Urinary bladder (tissue), 3 donors: ENCODE measurements at regions not wholly inside any gene's neighbourhood (a gene's known extent, or its start where the extent isn't known, plus 50 kb on each side); places are given as distances from the start of the nearest gene placed in this dataset.

Experiments
- DNase-seq: peaks from one replicate; pipeline ENCODE4 v3.0.0-alpha.2; 2015; ENCODE audit errors: extremely low spot score
- H3K27ac ChIP-seq: one replicate; pipeline ENCODE4 v1.5.1; 2013; ENCODE audit warnings: low read depth, mild to moderate bottlenecking, moderate library complexity
- H3K36me3 ChIP-seq: one replicate; pipeline ENCODE4 v1.6.1; 2013; ENCODE audit warnings: mild to moderate bottlenecking, moderate library complexity; ENCODE audit not compliant: insufficient read depth
- H3K4me1 ChIP-seq: one replicate; pipeline ENCODE4 v1.6.1; 2013; ENCODE audit warnings: mild to moderate bottlenecking, moderate library complexity; ENCODE audit not compliant: insufficient read depth
- H3K4me3 ChIP-seq: one replicate; pipeline ENCODE4 v1.5.1; 2013; ENCODE audit warnings: low read depth, low read length
- WGBS: extraction: QIAGEN DNeasy Blood & Tissue Kit; methylation state at CpG from one replicate; pipeline ENCODE4 v1.1.7; 2013; 5-methylcytosine and 5-hydroxymethylcytosine counted together
- donor health status: healthy with polysubstance abuse.
- donor health status: healthy.

- Histone ChIP-seq H3K4me1 (no peaks in the 10 kb centered on the region), H3K36me3 (no peaks in the 10 kb centered on the region), H3K4me3 (no peak overlapping the region), H3K27ac (no peak overlapping the region)
- 87% methylated on average over 10 of the region's 10 CpGs for WGBS
- no peak for DNase-seq
These were observed 57.4 kb upstream of the NCOR2 start for GRCh38 chr12:124624823-124625222.

GRCh38 chr12:124623344-124624035 is 56.1 kb upstream of the NCOR2 start:
- no peak overlapping the region for H3K27ac ChIP-seq
- H3K4me1 ChIP-seq: no peaks in the 10 kb centered on the region
- WGBS: 94% methylated on average over 14 of the region's 14 CpGs
- H3K36me3 ChIP-seq: no peaks in the 10 kb centered on the region
- no peak overlapping the region for H3K4me3 ChIP-seq
- DNase-seq: no peak

GRCh38 chr12:124622764-124623163 is 55.4 kb upstream of the NCOR2 start:
- H3K4me3 ChIP-seq: no peak overlapping the region
- 80% methylated on average over 10 of the region's 10 CpGs for WGBS

GRCh38 chr12:124622331-124622730 is 54.9 kb upstream of the NCOR2 start:
- H3K4me1 ChIP-seq: no peaks in the 10 kb centered on the region

More at GRCh38 chr12:124622764-124623163, 55.4 kb upstream of the NCOR2 start:
- Histone ChIP-seq H3K4me1 (no peaks in the 10 kb centered on the region), H3K36me3 (no peaks in the 10 kb centered on the region), H3K27ac (no peak overlapping the region)
- DNase-seq: no peak

GRCh38 chr12:124621296-124621660 is 53.9 kb upstream of the NCOR2 start:
- Histone ChIP-seq H3K27ac (no peak overlapping the region), H3K36me3 (no peaks in the 10 kb centered on the region), H3K4me3 (no peak overlapping the region), H3K4me1 (no peaks in the 10 kb centered on the region)
- peak; percentile 41 for DNase-seq
- 21% methylated on average over 11 of the region's 11 CpGs for WGBS

More at GRCh38 chr12:124622331-124622730, 54.9 kb upstream of the NCOR2 start:
- no peak overlapping the region for H3K27ac ChIP-seq
- no peak overlapping the region for H3K4me3 ChIP-seq
- no peaks in the 10 kb centered on the region for H3K36me3 ChIP-seq
- 94% methylated on average over 7 of the region's 7 CpGs for WGBS
- no peak for DNase-seq

- Histone ChIP-seq H3K27ac (no peak overlapping the region), H3K36me3 (no peaks in the 10 kb centered on the region), H3K4me1 (no peaks in the 10 kb centered on the region), H3K4me3 (no peak overlapping the region)
- WGBS: 47% methylated on average over 12 of the region's 12 CpGs
- no peak for DNase-seq
These were observed 53.3 kb upstream of the NCOR2 start for GRCh38 chr12:124620606-124621295.

GRCh38 chr12:124618291-124618902 is 51.0 kb upstream of the NCOR2 start:
- H3K36me3 ChIP-seq: no peaks in the 10 kb centered on the region
- 92% methylated on average over 21 of the region's 21 CpGs for WGBS
- H3K27ac ChIP-seq: no peak overlapping the region
- DNase-seq: no peak
- H3K4me3 ChIP-seq: no peak overlapping the region
- no peaks in the 10 kb centered on the region for H3K4me1 ChIP-seq

- Histone ChIP-seq H3K27ac (no peak overlapping the region), H3K4me3 (no peak overlapping the region), H3K4me1 (no peaks in the 10 kb centered on the region), H3K36me3 (no peaks in the 10 kb centered on the region)
- DNase-seq: no peak
- WGBS: 78% methylated on average over 19 of the region's 19 CpGs
These were observed 50.2 kb upstream of the NCOR2 start for GRCh38 chr12:124617615-124618014.
